Thyroid gland (tissue), 4 donors: ENCODE measurements at regions not wholly inside any gene's neighbourhood (a gene's known extent, or its start where the extent isn't known, plus 50 kb on each side); places are given as distances from the start of the nearest gene placed in this dataset.

Experiments
- POLR2A ChIP-seq, 2 donors: fragments of 450-650 bp; IDR thresholded peaks; one replicate each; pipeline ENCODE4 v1.6.1; 2017; ENCODE audit warnings: antibody characterized with exemption in 2 of 2, mild to moderate bottlenecking in 2 of 2, moderate library complexity in 1 of 2
- TF ChIP-seq, protein P1 (sequence below), 6 experiments: fragments of 200-600 bp in 3 of 6; fragments of 450-650 bp in 3 of 6; sonication (generic) in 3 of 6; IDR thresholded peaks; one replicate each; pipeline ENCODE4 v1.5.1; 2016 to 2019; ENCODE audit warnings: antibody characterized with exemption in 6 of 6, mild to moderate bottlenecking in 2 of 6, inconsistent platforms in 1 of 6, moderate library complexity in 1 of 6

DNA sequence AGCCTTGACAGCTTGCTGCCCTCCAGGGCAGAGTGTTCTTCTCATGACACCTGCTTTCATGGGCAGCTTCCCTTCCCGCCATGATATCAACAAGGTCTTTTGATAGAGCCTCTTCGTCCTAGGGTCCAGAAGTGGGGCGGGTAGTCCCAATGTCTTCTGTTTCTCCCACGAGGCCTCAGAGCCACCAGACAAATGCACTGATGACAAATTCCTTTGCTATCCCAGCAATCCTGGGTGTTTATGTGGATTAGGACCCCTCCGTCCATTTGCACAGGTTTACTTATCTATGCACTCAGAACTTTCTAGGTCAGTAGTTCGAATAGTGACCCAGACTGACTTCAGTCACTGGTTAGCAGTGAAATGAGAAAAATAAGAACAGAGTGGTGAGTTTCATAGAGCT is 52.6 kb upstream of the PRMT8 start:
- TF ChIP-seq, protein P1, sequence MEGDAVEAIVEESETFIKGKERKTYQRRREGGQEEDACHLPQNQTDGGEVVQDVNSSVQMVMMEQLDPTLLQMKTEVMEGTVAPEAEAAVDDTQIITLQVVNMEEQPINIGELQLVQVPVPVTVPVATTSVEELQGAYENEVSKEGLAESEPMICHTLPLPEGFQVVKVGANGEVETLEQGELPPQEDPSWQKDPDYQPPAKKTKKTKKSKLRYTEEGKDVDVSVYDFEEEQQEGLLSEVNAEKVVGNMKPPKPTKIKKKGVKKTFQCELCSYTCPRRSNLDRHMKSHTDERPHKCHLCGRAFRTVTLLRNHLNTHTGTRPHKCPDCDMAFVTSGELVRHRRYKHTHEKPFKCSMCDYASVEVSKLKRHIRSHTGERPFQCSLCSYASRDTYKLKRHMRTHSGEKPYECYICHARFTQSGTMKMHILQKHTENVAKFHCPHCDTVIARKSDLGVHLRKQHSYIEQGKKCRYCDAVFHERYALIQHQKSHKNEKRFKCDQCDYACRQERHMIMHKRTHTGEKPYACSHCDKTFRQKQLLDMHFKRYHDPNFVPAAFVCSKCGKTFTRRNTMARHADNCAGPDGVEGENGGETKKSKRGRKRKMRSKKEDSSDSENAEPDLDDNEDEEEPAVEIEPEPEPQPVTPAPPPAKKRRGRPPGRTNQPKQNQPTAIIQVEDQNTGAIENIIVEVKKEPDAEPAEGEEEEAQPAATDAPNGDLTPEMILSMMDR (IDR thresholded peaks at IDR 0.05): no peak
- no peak for TF ChIP-seq POLR2A (IDR thresholded peaks at IDR 0.05)
